ENCODE measurements at regions not wholly inside any gene's neighbourhood (a gene's known extent, or its start where the extent isn't known, plus 50 kb on each side); places are given as distances from the start of the nearest gene placed in this dataset.

GRCh38 chr16:27617665-27618064 lies 67.7 kb downstream of the KATNIP start:
- CTCF ChIA-PET (ENCODE audit: low intra/inter-chr PET ratio), result no interaction called here
- WGBS (ENCODE audit: insufficient coverage, low coverage, missing lambda C conversion rate), result 71% methylated on average over 3 of the region's 4 CpGs
- Histone ChIP-seq H3K79me2 (ENCODE audit: control insufficient read depth, insufficient read depth, low read length) (no peaks in the 10 kb centered on the region), H3K9ac (ENCODE audit: insufficient read depth in 1 of 2, low read depth in 2 of 2, low read length in 2 of 2) (no peak overlapping the region), H3K9me1 (ENCODE audit: control insufficient read depth, insufficient read depth, low read length) (no peaks in the 10 kb centered on the region), H3K4me1 (replicated peaks in 1 of 2; ENCODE audit: control insufficient read depth in 2 of 2, insufficient read depth in 2 of 2, low read length in 2 of 2) (peaks cover 0 to 3% of the 10 kb centered on the region in 2 experiments; a peak in 2 of 5 replicates), H4K20me1 (replicated peaks; ENCODE audit: control insufficient read depth, insufficient read depth, low read length) (no peaks in the 10 kb centered on the region), H3K4me2 (ENCODE audit: insufficient read depth, low read length) (no peak overlapping the region), H3K4me3 (no peak overlapping the region), H2AFZ (ENCODE audit: low read depth, low read length) (no peak overlapping the region), H3K27me3 (ENCODE audit: control insufficient read depth in 2 of 2, insufficient read depth in 2 of 2, low read length in 2 of 2) (no peaks in the 10 kb centered on the region), H3K9me3 (replicated peaks; ENCODE audit: control insufficient read depth, insufficient read depth, low read depth, low read length) (no peaks in the 10 kb centered on the region), H3K36me3 (ENCODE audit: control insufficient read depth, insufficient read depth, low read length) (no peaks in the 10 kb centered on the region), H3K27ac (ENCODE audit: extremely low read depth, low read depth, low read length) (no peak overlapping the region)
- TF ChIP-seq TAF7 (tag; IDR thresholded peaks at IDR 0.05), result no peak
- no peak for TF ChIP-seq HMG20A (CRISPR knock-in tag; conservative IDR thresholded peaks at IDR 0.05)
- no peak for TF ChIP-seq ZNF512 (tag; IDR thresholded peaks at IDR 0.05)
- TF ChIP-seq PURB (CRISPR knock-in tag; IDR thresholded peaks at IDR 0.05; ENCODE audit: low read depth), result no peak
- no peak for TF ChIP-seq CGGBP1 (CRISPR knock-in tag; IDR thresholded peaks at IDR 0.05)
- TF ChIP-seq ZNF75A (CRISPR knock-in tag; IDR thresholded peaks at IDR 0.05), result no peak
- TF ChIP-seq MED1 (CRISPR knock-in tag; IDR thresholded peaks at IDR 0.05; ENCODE audit: borderline replicate concordance), result no peak
- no peak for TF ChIP-seq SFPQ (IDR thresholded peaks at IDR 0.05; ENCODE audit: low read depth, low read length)
- no peak for TF ChIP-seq FOXP1 (CRISPR knock-in tag; IDR thresholded peaks at IDR 0.05)
- no peak for TF ChIP-seq ARNT (IDR thresholded peaks at IDR 0.05)
- TF ChIP-seq CEBPB (tag; IDR thresholded peaks at IDR 0.05), result no peak
- no peak for TF ChIP-seq SNIP1 (IDR thresholded peaks at IDR 0.05; ENCODE audit: low read depth)
- TF ChIP-seq MIER1 (IDR thresholded peaks at IDR 0.05; ENCODE audit: low read depth), result no peak
- TF ChIP-seq FUS (optimal IDR thresholded peaks at IDR 0.05; ENCODE audit: low read depth, low read length), result no peak
- TF ChIP-seq PRMT5 (CRISPR knock-in tag; IDR thresholded peaks at IDR 0.05), result no peak
- no peak for TF ChIP-seq CREB3 (tag; conservative IDR thresholded peaks at IDR 0.05; ENCODE audit: low read depth)
- intact Hi-C loops (cut with micrococcal nuclease), result no loop called here
- in situ Hi-C loops (cut with MboI), result no loop called here
- POLR2A ChIA-PET, result interaction anchor here (0.8 kb wide), 1 partner anchor 14 kb away, joined by 3 read pairs; no protein-coding TSS in a partner anchor
- BruUV-seq (replicated peaks), result no TSS peak
- FAIRE-seq (no peak), DNase-seq (ENCODE audit: extremely low read depth in 1 of 4, low spot score in 3 of 4) (no peak), ATAC-seq (no peak)
